ENCODE measurements at regions not wholly inside any gene's neighbourhood (a gene's known extent, or its start where the extent isn't known, plus 50 kb on each side); places are given as distances from the start of the nearest gene placed in this dataset.

DNA sequence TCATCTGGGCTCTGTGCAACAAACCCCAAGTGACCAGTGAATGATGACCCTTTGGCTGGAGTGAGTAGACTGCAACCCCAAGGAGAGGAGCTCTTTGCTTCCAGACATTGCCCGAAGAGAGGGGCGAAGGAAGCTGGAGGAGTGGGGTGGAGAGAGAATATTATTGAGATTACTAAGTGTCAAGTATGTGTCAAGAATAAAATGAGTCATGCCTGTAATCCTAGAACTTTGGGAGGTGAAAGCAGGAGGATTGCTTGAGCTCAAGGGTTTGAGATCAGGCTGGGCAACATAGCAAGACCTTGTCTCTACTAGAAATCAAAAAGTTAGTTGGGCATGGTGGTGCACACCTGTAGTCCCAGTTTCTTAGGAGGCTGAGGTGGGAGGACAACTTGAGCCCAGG is 142.0 kb upstream of the CCL2 start:
- Histone ChIP-seq H3K27ac (ENCODE audit: low read depth, low read length, poor library complexity, severe bottlenecking) (no peak overlapping the region), H3K4me2 (ENCODE audit: low read length) (no peak overlapping the region), H3K4me1 (ENCODE audit: insufficient read depth, low read length, severe bottlenecking) (no peaks in the 10 kb centered on the region), H3K79me2 (ENCODE audit: insufficient read depth, low read length) (no peaks in the 10 kb centered on the region), H4K20me1 (ENCODE audit: insufficient read depth, low read length) (no peaks in the 10 kb centered on the region), H3K9ac (ENCODE audit: low read length) (no peak overlapping the region), H3F3A (ENCODE audit: insufficient read depth, low read length) (no peaks in the 10 kb centered on the region), H3K36me3 (ENCODE audit: insufficient read depth, low read length) (no peaks in the 10 kb centered on the region), H3K27me3 (ENCODE audit: insufficient read depth, low read length) (no peaks in the 10 kb centered on the region; the same call in 1 of the 2 replicates), H2AFZ (ENCODE audit: low read length) (no peak overlapping the region), H3K4me3 (ENCODE audit: low read depth, low read length, poor library complexity, severe bottlenecking) (no peak overlapping the region), H3K9me2 (ENCODE audit: low read depth, low read length) (no peaks in the 10 kb centered on the region), H3K9me3 (ENCODE audit: low read length) (no peaks in the 10 kb centered on the region)
- TF ChIP-seq EZH2 (IDR thresholded peaks at IDR 0.05; ENCODE audit: borderline replicate concordance, low read length) = no peak
- TF ChIP-seq, protein P1, sequence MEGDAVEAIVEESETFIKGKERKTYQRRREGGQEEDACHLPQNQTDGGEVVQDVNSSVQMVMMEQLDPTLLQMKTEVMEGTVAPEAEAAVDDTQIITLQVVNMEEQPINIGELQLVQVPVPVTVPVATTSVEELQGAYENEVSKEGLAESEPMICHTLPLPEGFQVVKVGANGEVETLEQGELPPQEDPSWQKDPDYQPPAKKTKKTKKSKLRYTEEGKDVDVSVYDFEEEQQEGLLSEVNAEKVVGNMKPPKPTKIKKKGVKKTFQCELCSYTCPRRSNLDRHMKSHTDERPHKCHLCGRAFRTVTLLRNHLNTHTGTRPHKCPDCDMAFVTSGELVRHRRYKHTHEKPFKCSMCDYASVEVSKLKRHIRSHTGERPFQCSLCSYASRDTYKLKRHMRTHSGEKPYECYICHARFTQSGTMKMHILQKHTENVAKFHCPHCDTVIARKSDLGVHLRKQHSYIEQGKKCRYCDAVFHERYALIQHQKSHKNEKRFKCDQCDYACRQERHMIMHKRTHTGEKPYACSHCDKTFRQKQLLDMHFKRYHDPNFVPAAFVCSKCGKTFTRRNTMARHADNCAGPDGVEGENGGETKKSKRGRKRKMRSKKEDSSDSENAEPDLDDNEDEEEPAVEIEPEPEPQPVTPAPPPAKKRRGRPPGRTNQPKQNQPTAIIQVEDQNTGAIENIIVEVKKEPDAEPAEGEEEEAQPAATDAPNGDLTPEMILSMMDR (IDR thresholded peaks at IDR 0.05; ENCODE audit: low read length) = no peak

DNA sequence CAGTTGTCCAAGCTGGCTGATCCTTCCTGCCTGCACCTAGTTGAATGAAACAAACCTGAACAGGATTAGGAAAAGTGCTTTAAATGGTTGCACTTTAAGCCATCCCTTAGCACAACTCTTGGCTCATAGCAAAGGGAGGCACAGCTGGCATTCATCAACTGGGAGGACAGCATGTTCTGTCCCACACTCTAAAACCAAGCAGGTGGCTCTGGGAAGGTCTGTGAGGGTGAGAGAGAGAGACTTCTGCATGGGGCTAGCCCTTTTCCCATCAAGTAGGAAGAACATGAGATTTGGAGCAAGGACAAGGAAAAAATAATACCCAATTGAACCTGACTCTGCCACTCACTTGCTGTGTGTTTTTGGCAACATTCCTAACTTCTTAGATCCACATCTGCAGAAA is 140.9 kb upstream of the CCL2 start:
- Histone ChIP-seq H3K27me3 (ENCODE audit: insufficient read depth, low read length) (no peaks in the 10 kb centered on the region; the same call in 1 of the 2 replicates), H3K9ac (ENCODE audit: low read length) (no peak overlapping the region), H4K20me1 (ENCODE audit: insufficient read depth, low read length) (no peaks in the 10 kb centered on the region), H3K27ac (ENCODE audit: low read depth, low read length, poor library complexity, severe bottlenecking) (no peak overlapping the region), H3K9me3 (ENCODE audit: low read length) (no peaks in the 10 kb centered on the region), H3K9me2 (ENCODE audit: low read depth, low read length) (no peaks in the 10 kb centered on the region), H3K4me1 (ENCODE audit: insufficient read depth, low read length, severe bottlenecking) (no peaks in the 10 kb centered on the region), H3K4me2 (ENCODE audit: low read length) (no peak overlapping the region), H3F3A (ENCODE audit: insufficient read depth, low read length) (no peaks in the 10 kb centered on the region), H3K79me2 (ENCODE audit: insufficient read depth, low read length) (no peaks in the 10 kb centered on the region), H2AFZ (ENCODE audit: low read length) (no peak overlapping the region), H3K36me3 (ENCODE audit: insufficient read depth, low read length) (no peaks in the 10 kb centered on the region), H3K4me3 (ENCODE audit: low read depth, low read length, poor library complexity, severe bottlenecking) (no peak overlapping the region)
- no peak for TF ChIP-seq EZH2 (IDR thresholded peaks at IDR 0.05; ENCODE audit: borderline replicate concordance, low read length)
- TF ChIP-seq, protein P1 (IDR thresholded peaks at IDR 0.05; ENCODE audit: low read length) = no peak

DNA sequence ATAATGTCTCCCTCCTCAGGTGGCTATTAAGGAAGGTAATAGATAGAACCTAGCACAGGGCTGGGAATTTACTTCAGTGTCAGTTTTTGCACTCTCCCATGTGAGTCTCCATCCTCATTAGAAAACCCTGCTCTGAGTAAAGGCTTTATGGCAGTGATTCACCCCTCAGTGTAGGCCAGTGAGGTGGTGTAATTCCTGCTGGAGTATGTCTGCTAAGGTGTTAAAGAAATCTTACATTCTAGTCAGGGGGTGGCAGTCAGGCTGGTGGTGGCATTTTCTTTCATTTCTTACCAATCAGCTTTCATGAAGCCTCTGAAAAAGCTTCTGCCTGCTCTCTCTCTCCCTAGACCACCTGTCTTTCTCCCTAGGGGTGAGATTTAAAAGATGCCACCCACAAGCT is 138.8 kb upstream of the CCL2 start:
- no peak overlapping the region for H3K9ac ChIP-seq (ENCODE audit: low read length)
- no peaks in the 10 kb centered on the region for H3K9me2 ChIP-seq (ENCODE audit: low read depth, low read length)
- H3K4me1 ChIP-seq (ENCODE audit: insufficient read depth, low read length, severe bottlenecking) = no peaks in the 10 kb centered on the region
- TF ChIP-seq EZH2 (IDR thresholded peaks at IDR 0.05; ENCODE audit: borderline replicate concordance, low read length) = no peak
- TF ChIP-seq, protein P1 (IDR thresholded peaks at IDR 0.05; ENCODE audit: low read length) = no peak
- H3K79me2 ChIP-seq (ENCODE audit: insufficient read depth, low read length) = no peaks in the 10 kb centered on the region
- no peak overlapping the region for H3K4me3 ChIP-seq (ENCODE audit: low read depth, low read length, poor library complexity, severe bottlenecking)
- no peak overlapping the region for H3K4me2 ChIP-seq (ENCODE audit: low read length)
- H3F3A ChIP-seq (ENCODE audit: insufficient read depth, low read length) = no peaks in the 10 kb centered on the region
- no peaks in the 10 kb centered on the region for H3K9me3 ChIP-seq (ENCODE audit: low read length)
- no peaks in the 10 kb centered on the region; the same call in 1 of the 2 replicates for H3K27me3 ChIP-seq (ENCODE audit: insufficient read depth, low read length)
- H2AFZ ChIP-seq (ENCODE audit: low read length) = no peak overlapping the region
- no peaks in the 10 kb centered on the region for H3K36me3 ChIP-seq (ENCODE audit: insufficient read depth, low read length)
- H4K20me1 ChIP-seq (ENCODE audit: insufficient read depth, low read length) = no peaks in the 10 kb centered on the region
- H3K27ac ChIP-seq (ENCODE audit: low read depth, low read length, poor library complexity, severe bottlenecking) = no peak overlapping the region
